ENCODE measurements at regions not wholly inside any gene's neighbourhood (a gene's known extent, or its start where the extent isn't known, plus 50 kb on each side); places are given as distances from the start of the nearest gene placed in this dataset.
"Not testable (repeated sequence)": the region's sequence is repeated elsewhere in the genome, so short reads cannot be mapped to it uniquely, and the experiment has no call there.

- H3K9me3 ChIP-seq, result no peaks in the 10 kb centered on the region
- DNase-seq (no peak), ATAC-seq (no peak)
- intact Hi-C loops (cut with DNase I), result no loop called here
- no peaks in the 10 kb centered on the region for H3K27me3 ChIP-seq
- no peak overlapping the region for H3K27ac ChIP-seq
- H3K36me3 ChIP-seq (replicated peaks in 1 of 2; ENCODE audit: insufficient read depth in 1 of 2, low read depth in 2 of 2), result no peaks in the 10 kb centered on the region
- H3K4me1 ChIP-seq, result no peaks in the 10 kb centered on the region
- WGBS, 2 donors, result 39 to 56% methylated on average over 2 of the region's 2 CpGs
- H3K4me3 ChIP-seq, result no peak overlapping the region
- TF ChIP-seq POLR2A (IDR thresholded peaks at IDR 0.05) (no peak), CTCF (IDR thresholded peaks at IDR 0.05) (no peak)
Measured at GRCh38 chr6:19602434-19603013, 234.6 kb upstream of the ID4 start.

- intact Hi-C loops (cut with DNase I), result no loop called here
- WGBS, 2 donors, result 40 to 82% methylated on average over 1 of the region's 1 CpG
- no peak for ATAC-seq
Measured at GRCh38 chr6:19603721-19604120, 233.4 kb upstream of the ID4 start.

GRCh38 chr6:19605624-19606023 is 231.5 kb upstream of the ID4 start:
- 73 to 81% methylated on average over 6 of the region's 6 CpGs for WGBS, 2 donors
- TF ChIP-seq CTCF (IDR thresholded peaks at IDR 0.05) (no peak), POLR2A (IDR thresholded peaks at IDR 0.05) (no peak)
- DNase-seq (no peak), ATAC-seq (no peak)
- intact Hi-C loops (cut with DNase I), result no loop called here
- Histone ChIP-seq H3K4me3 (no peak overlapping the region), H3K27ac (no peak overlapping the region), H3K4me1 (no peaks in the 10 kb centered on the region), H3K9me3 (no peaks in the 10 kb centered on the region), H3K36me3 (replicated peaks in 1 of 2; ENCODE audit: insufficient read depth in 1 of 2, low read depth in 2 of 2) (no peaks in the 10 kb centered on the region), H3K27me3 (no peaks in the 10 kb centered on the region)

More at GRCh38 chr6:19603721-19604120, 233.4 kb upstream of the ID4 start:
- Histone ChIP-seq H3K9me3 (no peaks in the 10 kb centered on the region), H3K27me3 (no peaks in the 10 kb centered on the region), H3K27ac (no peak overlapping the region), H3K36me3 (replicated peaks in 1 of 2; ENCODE audit: insufficient read depth in 1 of 2, low read depth in 2 of 2) (no peaks in the 10 kb centered on the region), H3K4me1 (no peaks in the 10 kb centered on the region), H3K4me3 (no peak overlapping the region)
- TF ChIP-seq CTCF (IDR thresholded peaks at IDR 0.05) (no peak), POLR2A (IDR thresholded peaks at IDR 0.05) (no peak)
- no peak for DNase-seq

- H3K27ac ChIP-seq, result no peak overlapping the region
- no peak for DNase-seq
- no peak overlapping the region for H3K4me3 ChIP-seq
- no peaks in the 10 kb centered on the region for H3K4me1 ChIP-seq
- no peaks in the 10 kb centered on the region for H3K9me3 ChIP-seq
- no peaks in the 10 kb centered on the region for H3K27me3 ChIP-seq
- intact Hi-C loops (cut with DNase I), result no loop called here
- ATAC-seq, result no peak
- no peak for TF ChIP-seq CTCF (IDR thresholded peaks at IDR 0.05)
- 29 to 50% methylated on average over 1 of the region's 1 CpG for WGBS, 2 donors
- H3K36me3 ChIP-seq (replicated peaks in 1 of 2; ENCODE audit: insufficient read depth in 1 of 2, low read depth in 2 of 2), result no peaks in the 10 kb centered on the region
Measured at GRCh38 chr6:19608546-19608945, 228.6 kb upstream of the ID4 start.

GRCh38 chr6:19609972-19610641 is 227.1 kb upstream of the ID4 start:
- H3K36me3 ChIP-seq (replicated peaks in 1 of 2; ENCODE audit: insufficient read depth in 1 of 2, low read depth in 2 of 2), result no peaks in the 10 kb centered on the region
- TF ChIP-seq CTCF (IDR thresholded peaks at IDR 0.05) (no peak), POLR2A (IDR thresholded peaks at IDR 0.05) (no peak)
- DNase-seq (no peak), ATAC-seq (no peak)
- no peaks in the 10 kb centered on the region for H3K4me1 ChIP-seq
- H3K27ac ChIP-seq, result no peak overlapping the region
- no peak overlapping the region for H3K4me3 ChIP-seq
- intact Hi-C loops (cut with DNase I), result no loop called here
- WGBS, 2 donors, result 75 to 86% methylated on average over 5 of the region's 5 CpGs
- H3K27me3 ChIP-seq, result no peaks in the 10 kb centered on the region
- no peaks in the 10 kb centered on the region for H3K9me3 ChIP-seq

- not testable (repeated sequence) for ATAC-seq
- 86 to 88% methylated on average over 26 to 27 of the region's 27 CpGs for WGBS, 2 donors
Measured at GRCh38 chr6:19612672-19613466, 224.3 kb upstream of the ID4 start.

More at GRCh38 chr6:19612672-19613466, 224.3 kb upstream of the ID4 start:
- H3K9me3 ChIP-seq; H3K27me3 ChIP-seq; DNase-seq; H3K4me3 ChIP-seq; H3K4me1 ChIP-seq; intact Hi-C loops (cut with DNase I); H3K36me3 ChIP-seq (replicated peaks in 1 of 2; ENCODE audit: insufficient read depth in 1 of 2, low read depth in 2 of 2); H3K27ac ChIP-seq: not testable (repeated sequence)
